ENCODE measurements at regions not wholly inside any gene's neighbourhood (a gene's known extent, or its start where the extent isn't known, plus 50 kb on each side); places are given as distances from the start of the nearest gene placed in this dataset.

GRCh38 chr13:72284791-72285190 lies 417.8 kb upstream of the DACH1 start:
- Histone ChIP-seq H3K9me3 (replicated peaks; ENCODE audit: low read length) (no peaks in the 10 kb centered on the region), H3K9ac (ENCODE audit: low read depth, low read length) (no peak overlapping the region), H3K4me3 (ENCODE audit: low read length) (no peak overlapping the region), H3K27me3 (ENCODE audit: control insufficient read depth, insufficient read depth, low read length) (no peaks in the 10 kb centered on the region), H3K4me1 (ENCODE audit: control insufficient read depth, insufficient read depth, low read length) (no peaks in the 10 kb centered on the region), H3K36me3 (ENCODE audit: insufficient read depth, low read length) (no peaks in the 10 kb centered on the region), H3K4me2 (ENCODE audit: low read length) (no peak overlapping the region)

DNA sequence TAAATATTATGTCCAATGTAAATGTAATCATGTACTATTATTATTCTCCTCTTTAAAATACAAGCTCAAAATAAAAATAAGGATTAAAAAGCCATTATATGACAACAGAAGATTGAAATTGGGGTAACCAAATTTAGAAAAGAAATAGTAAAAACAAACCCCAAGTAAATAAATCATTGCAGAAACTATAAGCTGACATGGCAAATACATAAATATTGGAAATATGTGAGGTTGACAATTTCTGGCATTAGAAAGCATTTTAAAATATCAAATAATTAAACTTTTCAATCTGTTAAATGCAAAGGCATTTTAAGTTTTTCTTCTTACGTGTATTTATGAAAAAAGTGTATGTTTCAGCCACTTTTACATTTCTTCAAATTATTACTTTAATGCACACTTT lies 394.7 kb upstream of the DACH1 start:
- no peak overlapping the region for H3K9ac ChIP-seq (ENCODE audit: low read depth, low read length)
- no peak overlapping the region for H3K4me2 ChIP-seq (ENCODE audit: low read length)
- no peak overlapping the region for H3K4me3 ChIP-seq (ENCODE audit: low read length)
- no peaks in the 10 kb centered on the region for H3K4me1 ChIP-seq (ENCODE audit: control insufficient read depth, insufficient read depth, low read length)
- H3K27me3 ChIP-seq (ENCODE audit: control insufficient read depth, insufficient read depth, low read length): no peaks in the 10 kb centered on the region
- no peaks in the 10 kb centered on the region for H3K9me3 ChIP-seq (replicated peaks; ENCODE audit: low read length)
- H3K36me3 ChIP-seq (ENCODE audit: insufficient read depth, low read length): no peaks in the 10 kb centered on the region

DNA sequence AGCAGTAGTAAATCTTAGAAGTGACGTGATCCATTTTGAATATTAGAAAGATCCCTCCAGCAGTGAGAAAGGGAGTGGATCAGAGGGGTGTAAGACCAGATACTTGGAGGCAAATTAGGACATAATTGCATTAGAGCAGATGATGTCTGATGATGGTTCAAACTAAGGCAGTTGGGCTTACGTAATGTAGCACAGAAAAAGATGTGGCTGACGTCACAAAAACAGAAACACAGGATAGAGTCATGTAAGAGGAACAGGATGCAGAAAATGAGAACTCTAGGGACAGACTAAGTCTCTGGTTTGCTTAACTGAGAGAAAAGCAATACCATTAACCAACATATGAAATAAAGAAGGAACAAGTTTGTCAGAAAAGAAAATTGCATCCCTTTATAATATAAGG lies 392.5 kb upstream of the DACH1 start:
- H3K27me3 ChIP-seq (ENCODE audit: control insufficient read depth, insufficient read depth, low read length): no peaks in the 10 kb centered on the region
- no peak overlapping the region for H3K4me2 ChIP-seq (ENCODE audit: low read length)
- H3K9me3 ChIP-seq (replicated peaks; ENCODE audit: low read length): no peaks in the 10 kb centered on the region
- no peak overlapping the region for H3K4me3 ChIP-seq (ENCODE audit: low read length)
- no peaks in the 10 kb centered on the region for H3K4me1 ChIP-seq (ENCODE audit: control insufficient read depth, insufficient read depth, low read length)
- no peak overlapping the region for H3K9ac ChIP-seq (ENCODE audit: low read depth, low read length)
- no peaks in the 10 kb centered on the region for H3K36me3 ChIP-seq (ENCODE audit: insufficient read depth, low read length)

DNA sequence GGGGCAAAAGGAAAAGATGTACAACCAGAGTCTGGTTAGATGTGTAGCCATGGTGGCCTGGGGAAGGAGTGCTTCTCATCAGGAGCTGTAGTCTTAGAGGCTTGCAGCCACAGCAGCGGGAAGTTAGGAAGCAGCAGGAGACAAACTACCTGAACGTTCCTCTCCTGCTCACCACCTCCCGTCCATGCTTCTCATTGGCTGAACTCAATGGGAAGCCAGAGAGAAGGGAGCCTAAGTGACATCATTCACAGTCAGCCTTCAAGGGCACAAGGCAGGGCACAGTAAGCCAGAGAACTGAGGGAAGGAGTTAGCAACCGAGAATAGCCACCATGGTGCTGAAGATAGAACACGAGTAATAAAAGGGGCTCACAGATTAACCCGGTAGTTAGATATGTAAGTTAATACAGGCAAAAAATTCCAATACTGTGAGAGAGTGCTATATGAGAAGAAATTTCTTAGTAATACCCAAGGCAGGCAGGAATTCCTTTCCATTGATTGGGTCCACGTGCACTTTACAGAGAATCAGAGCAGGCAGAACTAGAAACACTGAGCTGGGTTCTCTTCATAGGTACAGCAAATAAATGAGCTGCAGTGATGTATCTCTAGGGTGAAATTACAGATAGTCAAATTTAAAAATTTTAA lies 391.5 kb upstream of the DACH1 start:
- Histone ChIP-seq H3K4me2 (ENCODE audit: low read length) (no peak overlapping the region), H3K9me3 (replicated peaks; ENCODE audit: low read length) (no peaks in the 10 kb centered on the region), H3K27me3 (ENCODE audit: control insufficient read depth, insufficient read depth, low read length) (no peaks in the 10 kb centered on the region), H3K4me3 (ENCODE audit: low read length) (no peak overlapping the region), H3K4me1 (ENCODE audit: control insufficient read depth, insufficient read depth, low read length) (no peaks in the 10 kb centered on the region), H3K9ac (ENCODE audit: low read depth, low read length) (no peak overlapping the region), H3K36me3 (ENCODE audit: insufficient read depth, low read length) (no peaks in the 10 kb centered on the region)

DNA sequence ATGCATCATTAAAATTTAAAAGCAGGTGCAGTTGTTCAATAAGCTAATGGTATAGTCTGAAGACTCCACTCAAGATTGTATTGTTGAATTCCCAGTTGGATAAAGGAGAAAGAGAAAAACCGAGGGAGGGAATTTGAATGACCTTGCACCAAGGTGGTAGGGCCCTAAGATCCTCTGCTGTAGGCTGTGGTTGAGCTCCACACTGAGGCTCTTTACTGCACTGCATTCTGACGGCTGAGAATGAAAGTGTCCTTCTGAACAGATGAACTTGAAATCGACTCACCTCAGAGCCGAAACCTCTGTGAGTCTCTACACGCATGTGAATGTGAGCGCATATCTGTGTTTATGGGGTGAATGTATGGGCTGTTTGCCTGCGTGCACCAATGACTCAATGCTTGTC lies 388.9 kb upstream of the DACH1 start:
- Histone ChIP-seq H3K27me3 (ENCODE audit: control insufficient read depth, insufficient read depth, low read length) (no peaks in the 10 kb centered on the region), H3K9me3 (replicated peaks; ENCODE audit: low read length) (no peaks in the 10 kb centered on the region), H3K4me2 (ENCODE audit: low read length) (no peak overlapping the region), H3K4me1 (ENCODE audit: control insufficient read depth, insufficient read depth, low read length) (no peaks in the 10 kb centered on the region), H3K9ac (ENCODE audit: low read depth, low read length) (no peak overlapping the region), H3K36me3 (ENCODE audit: insufficient read depth, low read length) (no peaks in the 10 kb centered on the region), H3K4me3 (ENCODE audit: low read length) (no peak overlapping the region)

DNA sequence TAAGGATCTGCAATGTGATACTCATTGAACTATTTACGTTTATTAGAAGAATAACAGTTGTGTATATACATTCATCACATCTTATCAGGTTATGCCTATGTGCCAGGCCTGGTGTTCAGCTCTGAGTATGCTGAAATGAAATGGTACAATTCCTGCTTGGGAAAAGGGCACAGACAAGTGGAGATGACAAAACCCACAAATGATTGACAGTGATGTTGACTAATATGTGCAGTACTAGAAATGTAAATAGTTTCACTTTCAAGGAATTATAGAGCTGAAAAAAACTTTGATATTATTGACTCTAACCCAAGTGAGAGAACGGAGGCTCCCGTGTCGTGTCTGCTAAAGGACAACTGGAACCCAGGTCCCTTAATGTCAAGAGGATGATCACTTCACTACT lies 386.8 kb upstream of the DACH1 start:
- Histone ChIP-seq H3K4me2 (ENCODE audit: low read length) (no peak overlapping the region), H3K4me1 (ENCODE audit: control insufficient read depth, insufficient read depth, low read length) (no peaks in the 10 kb centered on the region), H3K27me3 (ENCODE audit: control insufficient read depth, insufficient read depth, low read length) (no peaks in the 10 kb centered on the region), H3K9me3 (replicated peaks; ENCODE audit: low read length) (no peaks in the 10 kb centered on the region), H3K9ac (ENCODE audit: low read depth, low read length) (no peak overlapping the region), H3K36me3 (ENCODE audit: insufficient read depth, low read length) (no peaks in the 10 kb centered on the region), H3K4me3 (ENCODE audit: low read length) (no peak overlapping the region)

- H3K9me3 ChIP-seq (replicated peaks; ENCODE audit: low read length): no peaks in the 10 kb centered on the region
- H3K4me2 ChIP-seq (ENCODE audit: low read length): no peak overlapping the region
- no peaks in the 10 kb centered on the region for H3K27me3 ChIP-seq (ENCODE audit: control insufficient read depth, insufficient read depth, low read length)
- no peaks in the 10 kb centered on the region for H3K36me3 ChIP-seq (ENCODE audit: insufficient read depth, low read length)
- H3K9ac ChIP-seq (ENCODE audit: low read depth, low read length): no peak overlapping the region
- no peak overlapping the region for H3K4me3 ChIP-seq (ENCODE audit: low read length)
- H3K4me1 ChIP-seq (ENCODE audit: control insufficient read depth, insufficient read depth, low read length): peaks cover 9% of the 10 kb centered on the region
Measured at GRCh38 chr13:72246396-72246795, 379.4 kb upstream of the DACH1 start.

- no peak overlapping the region for H3K4me3 ChIP-seq (ENCODE audit: low read length)
- peaks cover 9% of the 10 kb centered on the region for H3K4me1 ChIP-seq (ENCODE audit: control insufficient read depth, insufficient read depth, low read length)
- no peaks in the 10 kb centered on the region for H3K27me3 ChIP-seq (ENCODE audit: control insufficient read depth, insufficient read depth, low read length)
- H3K36me3 ChIP-seq (ENCODE audit: insufficient read depth, low read length): no peaks in the 10 kb centered on the region
- no peaks in the 10 kb centered on the region for H3K9me3 ChIP-seq (replicated peaks; ENCODE audit: low read length)
- H3K4me2 ChIP-seq (ENCODE audit: low read length): no peak overlapping the region
- H3K9ac ChIP-seq (ENCODE audit: low read depth, low read length): no peak overlapping the region
Measured at GRCh38 chr13:72244788-72245187, 377.8 kb upstream of the DACH1 start.

DNA sequence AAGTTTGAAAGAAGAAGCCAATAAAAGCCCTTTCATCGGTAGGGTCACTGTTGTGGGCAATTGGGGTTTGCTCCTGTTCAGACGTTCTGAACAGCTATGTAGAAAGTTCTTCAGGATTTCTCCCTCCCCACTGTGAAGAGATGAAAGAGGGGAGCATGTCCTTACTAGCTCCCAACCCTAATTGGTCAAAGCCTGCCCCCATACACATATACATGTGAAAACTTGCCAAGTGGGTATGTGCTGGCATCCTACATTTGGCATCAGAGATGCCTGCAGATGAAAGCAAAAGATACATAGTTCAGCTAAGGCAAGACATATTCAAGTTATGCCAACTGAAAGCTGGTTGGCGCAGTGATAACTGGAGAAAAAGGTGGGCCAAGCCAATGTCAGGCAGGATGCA lies 363.1 kb upstream of the DACH1 start:
- Histone ChIP-seq H3K4me1 (ENCODE audit: control insufficient read depth, insufficient read depth, low read length) (no peaks in the 10 kb centered on the region), H3K36me3 (ENCODE audit: insufficient read depth, low read length) (no peaks in the 10 kb centered on the region), H3K4me3 (ENCODE audit: low read length) (no peak overlapping the region), H3K4me2 (ENCODE audit: low read length) (no peak overlapping the region), H3K9me3 (replicated peaks; ENCODE audit: low read length) (no peaks in the 10 kb centered on the region), H3K27me3 (ENCODE audit: control insufficient read depth, insufficient read depth, low read length) (no peaks in the 10 kb centered on the region), H3K9ac (ENCODE audit: low read depth, low read length) (no peak overlapping the region)

GRCh38 chr13:72229067-72229466 lies 362.1 kb upstream of the DACH1 start:
- Histone ChIP-seq H3K9me3 (replicated peaks; ENCODE audit: low read length) (no peaks in the 10 kb centered on the region), H3K9ac (ENCODE audit: low read depth, low read length) (no peak overlapping the region), H3K4me3 (ENCODE audit: low read length) (no peak overlapping the region), H3K27me3 (ENCODE audit: control insufficient read depth, insufficient read depth, low read length) (no peaks in the 10 kb centered on the region), H3K4me1 (ENCODE audit: control insufficient read depth, insufficient read depth, low read length) (no peaks in the 10 kb centered on the region), H3K36me3 (ENCODE audit: insufficient read depth, low read length) (no peaks in the 10 kb centered on the region), H3K4me2 (ENCODE audit: low read length) (no peak overlapping the region)

DNA sequence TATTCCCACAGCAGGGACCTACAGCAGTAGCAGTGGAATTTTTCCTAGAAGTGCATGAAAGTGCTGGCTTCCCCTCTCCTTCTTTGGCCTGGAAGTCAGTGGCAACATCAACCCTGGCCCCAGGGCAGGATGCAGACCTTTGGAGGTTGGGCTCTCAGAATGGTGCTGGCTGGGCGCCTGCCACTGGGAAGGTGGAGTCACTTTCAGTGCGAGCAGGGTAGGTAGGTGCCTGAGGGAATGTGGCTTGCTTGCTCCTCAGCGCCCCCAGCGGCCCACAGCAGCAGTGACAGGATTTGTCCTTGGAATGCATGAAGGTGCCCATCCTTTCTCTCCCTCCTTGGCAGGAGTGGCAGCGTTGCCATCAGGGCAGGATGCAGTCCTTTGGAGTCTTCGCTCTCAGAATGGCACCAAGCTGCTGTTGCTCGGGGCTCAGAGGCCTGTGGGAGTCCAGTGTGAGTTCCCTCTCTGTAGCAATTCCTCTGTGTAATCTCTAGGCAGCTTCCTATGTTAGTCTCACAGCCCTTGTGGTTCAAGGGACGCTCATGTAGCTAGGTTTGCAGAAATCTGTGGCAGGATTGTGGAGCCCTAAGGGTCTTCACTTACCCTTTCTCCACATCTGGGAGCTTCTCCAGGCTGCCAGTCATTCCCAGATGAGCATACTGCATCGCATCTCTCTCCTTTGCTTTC lies 354.4 kb upstream of the DACH1 start:
- Histone ChIP-seq H3K9me3 (replicated peaks; ENCODE audit: low read length) (no peaks in the 10 kb centered on the region), H3K4me3 (ENCODE audit: low read length) (no peak overlapping the region), H3K27me3 (ENCODE audit: control insufficient read depth, insufficient read depth, low read length) (no peaks in the 10 kb centered on the region), H3K9ac (ENCODE audit: low read depth, low read length) (no peak overlapping the region), H3K4me2 (ENCODE audit: low read length) (no peak overlapping the region), H3K4me1 (ENCODE audit: control insufficient read depth, insufficient read depth, low read length) (no peaks in the 10 kb centered on the region), H3K36me3 (ENCODE audit: insufficient read depth, low read length) (no peaks in the 10 kb centered on the region)

- H3K4me3 ChIP-seq (ENCODE audit: low read length): no peak overlapping the region
- H3K9ac ChIP-seq (ENCODE audit: low read depth, low read length): no peak overlapping the region
- H3K9me3 ChIP-seq (replicated peaks; ENCODE audit: low read length): no peaks in the 10 kb centered on the region
- no peak overlapping the region for H3K4me2 ChIP-seq (ENCODE audit: low read length)
- H3K4me1 ChIP-seq (ENCODE audit: control insufficient read depth, insufficient read depth, low read length): no peaks in the 10 kb centered on the region
- no peaks in the 10 kb centered on the region for H3K36me3 ChIP-seq (ENCODE audit: insufficient read depth, low read length)
- no peaks in the 10 kb centered on the region for H3K27me3 ChIP-seq (ENCODE audit: control insufficient read depth, insufficient read depth, low read length)
Measured at GRCh38 chr13:72218966-72219365, 352.0 kb upstream of the DACH1 start.
